ENCODE measurements at regions not wholly inside any gene's neighbourhood (a gene's known extent, or its start where the extent isn't known, plus 50 kb on each side); places are given as distances from the start of the nearest gene placed in this dataset.
"Not testable (repeated sequence)": the region's sequence is repeated elsewhere in the genome, so short reads cannot be mapped to it uniquely, and the experiment has no call there.

- no peak for DNase-seq (ENCODE audit: low read depth)
Measured at GRCh38 chr13:87981416-87981815, 310.2 kb downstream of the SLITRK5 start.

- DNase-seq (ENCODE audit: low read depth) = no peak
Measured at GRCh38 chr13:87982400-87982799, 311.2 kb downstream of the SLITRK5 start.

- no peak for DNase-seq (ENCODE audit: low read depth)
Measured at GRCh38 chr13:87986639-87987250, 315.6 kb downstream of the SLITRK5 start.

GRCh38 chr13:87998081-87998480, 326.9 kb downstream of the SLITRK5 start:
- no peak for DNase-seq (ENCODE audit: low read depth)

GRCh38 chr13:87999240-87999700, 328.1 kb downstream of the SLITRK5 start:
- DNase-seq (ENCODE audit: low read depth) = no peak

GRCh38 chr13:87999788-88000187, 328.6 kb downstream of the SLITRK5 start:
- no peak for DNase-seq (ENCODE audit: low read depth)

GRCh38 chr13:88000239-88000638, 329.1 kb downstream of the SLITRK5 start:
- DNase-seq (ENCODE audit: low read depth) = no peak

- no peak for DNase-seq (ENCODE audit: low read depth)
Measured at GRCh38 chr13:88000787-88001186, 329.6 kb downstream of the SLITRK5 start.

GRCh38 chr13:88005188-88005587, 334.0 kb downstream of the SLITRK5 start:
- DNase-seq (ENCODE audit: low read depth) = no peak

GRCh38 chr13:88014527-88014926, 343.4 kb downstream of the SLITRK5 start:
- DNase-seq (ENCODE audit: low read depth) = no peak

- no peak for DNase-seq (ENCODE audit: low read depth)
Measured at GRCh38 chr13:88022431-88023208, 351.4 kb downstream of the SLITRK5 start.

- DNase-seq (ENCODE audit: low read depth) = no peak
Measured at GRCh38 chr13:88026241-88026640, 355.1 kb downstream of the SLITRK5 start.

- DNase-seq (ENCODE audit: low read depth) = no peak
Measured at GRCh38 chr13:88031980-88032559, 360.9 kb downstream of the SLITRK5 start.

- not testable (repeated sequence) for DNase-seq (ENCODE audit: low read depth)
Measured at GRCh38 chr13:88036205-88036604, 365.0 kb downstream of the SLITRK5 start.

- DNase-seq (ENCODE audit: low read depth) = no peak
Measured at GRCh38 chr13:88042489-88042888, 371.3 kb downstream of the SLITRK5 start.

- no peak for DNase-seq (ENCODE audit: low read depth)
Measured at GRCh38 chr13:88051746-88052482, 380.7 kb downstream of the SLITRK5 start.

GRCh38 chr13:88063741-88064140, 392.6 kb downstream of the SLITRK5 start:
- no peak for DNase-seq (ENCODE audit: low read depth)

- DNase-seq (ENCODE audit: low read depth) = no peak
Measured at GRCh38 chr13:88066847-88067246, 395.7 kb downstream of the SLITRK5 start.

- no peak for DNase-seq (ENCODE audit: low read depth)
Measured at GRCh38 chr13:88068316-88068715, 397.1 kb downstream of the SLITRK5 start.

GRCh38 chr13:88068975-88069374, 397.8 kb downstream of the SLITRK5 start:
- DNase-seq (ENCODE audit: low read depth) = no peak

- DNase-seq (ENCODE audit: low read depth) = no peak
Measured at GRCh38 chr13:88071371-88071770, 400.2 kb downstream of the SLITRK5 start.

GRCh38 chr13:88074794-88075510, 403.8 kb downstream of the SLITRK5 start:
- DNase-seq (ENCODE audit: low read depth) = no peak

All from stimulated activated CD4-positive, alpha-beta T cell treated with anti-CD3 and anti-CD28 coated beads, Interleukin-2, amount 100 ng/mL, for 4 hours (primary cell).